GM12878 (cell line): ENCODE measurements at regions not wholly inside any gene's neighbourhood (a gene's known extent, or its start where the extent isn't known, plus 50 kb on each side); places are given as distances from the start of the nearest gene placed in this dataset.

Experiments
- ATAC-seq: fragments of 200-7000 bp; cut with Tn5 transposase; 3 replicates; pipeline ENCODE4 v1.9.1; 2020; ENCODE audit warnings: mild to moderate bottlenecking, moderate library complexity
- BruUV-seq: library from RNA; stranded (reverse); fragments of 400-500 nt; replicated peaks from 2 replicates; lab custom pipeline; 2021; lab: Mats Ljungman, UMichigan
- CTCF ChIA-PET: fragments of 300-600 bp; sonication (Branson Sonifier 250); formaldehyde crosslinking; extraction: SDS; loops from one replicate; lab custom pipeline; 2021; ENCODE audit warnings: inconsistent platforms; lab: Yijun Ruan, JAX
- POLR2A ChIA-PET: fragments of 350-600 bp; formaldehyde crosslinking; extraction: SDS; loops from one replicate; lab custom pipeline; 2021; ENCODE audit warnings: inconsistent platforms; lab: Charles Lee
- RAD21 ChIA-PET: fragments of 300-600 bp; sonication (Branson Sonifier 250); formaldehyde crosslinking; loops from one replicate; lab custom pipeline; 2023; ENCODE audit warnings: antibody characterized with exemption; ENCODE audit not compliant: unreplicated experiment; lab: Charles Lee
- SMC1A ChIA-PET: fragments of 300-600 bp; sonication (Branson Sonifier 250); formaldehyde crosslinking; loops from one replicate; lab custom pipeline; 2023; ENCODE audit not compliant: unreplicated experiment, uncharacterized antibody; lab: Charles Lee
- DNase-seq: peaks from one replicate; pipeline ENCODE4 v3.0.0-alpha.2; 2011; ENCODE audit warnings: low read depth, low spot score
- FAIRE-seq: peaks from 3 replicates; lab custom pipeline; 2011; peaks lifted over from hg19 to GRCh38; lab: Jason Lieb, UNC
- H2AFZ ChIP-seq: 2 replicates; pipeline ENCODE4 v1.6.0; 2011; ENCODE audit warnings: low read depth, low read length, control low read depth; ENCODE audit not compliant: control insufficient read depth
- H3K27ac ChIP-seq: 2 replicates; pipeline ENCODE4 v1.5.1; 2011; ENCODE audit warnings: control low read depth; ENCODE audit not compliant: control insufficient read depth, insufficient read depth
- H3K27me3 ChIP-seq, 2 experiments: replicated peaks in 1 of 2; 2 replicates each; pipeline versions ENCODE4 v1.6.0 to v1.6.1; 2011; ENCODE audit warnings: low read length in 1 of 2; ENCODE audit not compliant: control insufficient read depth in 2 of 2, insufficient read depth in 2 of 2
- H3K36me3 ChIP-seq, 2 experiments: 2 replicates each; pipeline ENCODE4 v1.5.1; 2011; ENCODE audit warnings: low read length in 1 of 2; ENCODE audit not compliant: control insufficient read depth in 2 of 2, insufficient read depth in 2 of 2
- H3K4me1 ChIP-seq: 2 replicates; pipeline ENCODE4 v1.6.1; 2011; ENCODE audit warnings: mild to moderate bottlenecking, low read length, moderate library complexity, mixed read lengths; ENCODE audit not compliant: control insufficient read depth, insufficient read depth
- H3K4me2 ChIP-seq: 2 replicates; pipeline ENCODE4 v1.6.0; 2011; ENCODE audit warnings: control low read depth; ENCODE audit not compliant: control insufficient read depth, insufficient read depth
- H3K4me3 ChIP-seq: fragments of 200-600 bp; sonication (generic); 2 replicates; pipeline ENCODE4 v1.5.1; 2016
- H3K79me2 ChIP-seq: 2 replicates; pipeline ENCODE4 v1.6.0; 2011; ENCODE audit warnings: low read length; ENCODE audit not compliant: control insufficient read depth, insufficient read depth
- H3K9ac ChIP-seq: 2 replicates; pipeline ENCODE4 v1.8.0; 2011; ENCODE audit warnings: low read length, control low read depth, mixed read lengths; ENCODE audit not compliant: control insufficient read depth, insufficient read depth
- H3K9me3 ChIP-seq: replicated peaks from 3 replicates; pipeline ENCODE4 v1.5.1; 2011; ENCODE audit warnings: mild to moderate bottlenecking, low read length; ENCODE audit not compliant: control insufficient read depth, insufficient read depth
- H4K20me1 ChIP-seq: 2 replicates; pipeline ENCODE4 v1.6.0; 2011; ENCODE audit not compliant: control insufficient read depth, insufficient read depth
- ATF7 ChIP-seq: fragments of 450-650 bp; IDR thresholded peaks from 2 replicates; pipeline ENCODE4 v1.6.1; 2016; ENCODE audit warnings: low read depth, mild to moderate bottlenecking
- HSF1 ChIP-seq: fragments of 150-350 bp; IDR thresholded peaks from 2 replicates; pipeline ENCODE4 v1.6.1; 2014; ENCODE audit warnings: mild to moderate bottlenecking, low read depth, low read length
- MLLT1 ChIP-seq: fragments of 450-650 bp; IDR thresholded peaks from 2 replicates; pipeline ENCODE4 v1.6.1; 2016; ENCODE audit warnings: mild to moderate bottlenecking
- MTA3 ChIP-seq: IDR thresholded peaks from 2 replicates; pipeline ENCODE4 v1.6.1; 2012; ENCODE audit warnings: low read length, inconsistent platforms, borderline replicate concordance
- MXI1 ChIP-seq: fragments of 150-350 bp; IDR thresholded peaks from 2 replicates; pipeline ENCODE4 v1.6.1; 2011; ENCODE audit warnings: low read depth, mild to moderate bottlenecking, inconsistent platforms, low read length, improper control_type of control experiment
- NKRF ChIP-seq: fragments of 450-650 bp; conservative IDR thresholded peaks from 2 replicates; pipeline ENCODE4 v1.6.1; 2017; ENCODE audit warnings: mild to moderate bottlenecking, moderate library complexity
- NR2C2 ChIP-seq: IDR thresholded peaks from 2 replicates; pipeline ENCODE4 v1.6.1; 2011; ENCODE audit warnings: borderline replicate concordance, low read depth; ENCODE audit not compliant: control insufficient read depth, insufficient read length
- POLR2A ChIP-seq: IDR thresholded peaks from 2 replicates; pipeline ENCODE4 v1.6.1; 2011; ENCODE audit warnings: low read depth, mild to moderate bottlenecking, low read length
- RFX5 ChIP-seq: IDR thresholded peaks from 2 replicates; pipeline ENCODE4 v1.6.1; 2011; ENCODE audit warnings: low read depth, low read length, improper control_type of control experiment
- TBL1XR1 ChIP-seq: IDR thresholded peaks from 2 replicates; pipeline ENCODE4 v1.6.1; 2012; ENCODE audit warnings: low read depth, low read length, improper control_type of control experiment
- TCF3 ChIP-seq: IDR thresholded peaks from 2 replicates; pipeline ENCODE4 v1.6.1; 2012; ENCODE audit warnings: low read depth, mild to moderate bottlenecking, low read length, borderline replicate concordance; ENCODE audit not compliant: insufficient read depth
- USF1 ChIP-seq: IDR thresholded peaks from 2 replicates; pipeline ENCODE4 v1.6.1; 2011; ENCODE audit warnings: borderline replicate concordance, low read depth, mild to moderate bottlenecking, moderate library complexity, mixed read lengths, low read length; ENCODE audit not compliant: insufficient read depth; ENCODE audit errors: extremely low read length
- ZBED1 ChIP-seq: IDR thresholded peaks from 2 replicates; pipeline ENCODE4 v1.6.1; 2016; ENCODE audit warnings: borderline replicate concordance
- ZBTB40 ChIP-seq: fragments of 450-650 bp; IDR thresholded peaks from 2 replicates; pipeline ENCODE4 v1.6.1; 2016; ENCODE audit warnings: mild to moderate bottlenecking, moderate library complexity, borderline replicate concordance
- ZNF384 ChIP-seq: IDR thresholded peaks from 2 replicates; pipeline ENCODE4 v1.6.1; 2012; ENCODE audit warnings: low read depth, mild to moderate bottlenecking, low read length, improper control_type of control experiment, borderline replicate concordance
- WGBS: methylation state at CpG from one replicate; pipeline ENCODE4 v1.1.6; 2016; ENCODE audit warnings: low lambda C conversion rate; ENCODE audit not compliant: insufficient replicate concordance, insufficient coverage; ENCODE audit errors: missing lambda C conversion rate; 5-methylcytosine and 5-hydroxymethylcytosine counted together
- in situ Hi-C: fragments of 300-500 bp; cut with MboI; formaldehyde crosslinking; loops from 9 replicates; pipeline ENCODE4 v1.14.3; 2018; ENCODE audit warnings: mixed read lengths
- intact Hi-C: fragments of 100-400 bp; cut with micrococcal nuclease; formaldehyde crosslinking; loops from one replicate; pipeline ENCODE4 v1.14.2; 2022; ENCODE audit not compliant: unreplicated experiment

- H3K4me3 ChIP-seq: no peak overlapping the region
- H3K36me3 ChIP-seq: no peaks in the 10 kb centered on the region
- DNase-seq (no peak), ATAC-seq (no peak), FAIRE-seq (no peak)
- H3K27ac ChIP-seq: no peak overlapping the region
- H3K27me3 ChIP-seq: no peaks in the 10 kb centered on the region
- H3K79me2 ChIP-seq: no peaks in the 10 kb centered on the region
- no peaks in the 10 kb centered on the region for H3K9me3 ChIP-seq
- no peak overlapping the region for H3K4me2 ChIP-seq
- no TSS peak for BruUV-seq
- no peak overlapping the region for H3K9ac ChIP-seq
- CTCF ChIA-PET: no interaction called here
- H4K20me1 ChIP-seq: no peaks in the 10 kb centered on the region
- RAD21 ChIA-PET: no interaction called here
- in situ Hi-C loops: no loop called here
- POLR2A ChIA-PET: no interaction called here
- 0% methylated on average over 1 of the region's 1 CpG for WGBS
- H3K4me1 ChIP-seq: no peaks in the 10 kb centered on the region
- SMC1A ChIA-PET: no interaction called here
- no peak overlapping the region for H2AFZ ChIP-seq
- intact Hi-C loops: no loop called here
- TF ChIP-seq ATF7: no peak
- TF ChIP-seq TCF3: no peak
- TF ChIP-seq TBL1XR1: no peak
- TF ChIP-seq MXI1: no peak
- TF ChIP-seq ZNF384: no peak
- TF ChIP-seq RFX5: no peak
- TF ChIP-seq MLLT1: no peak
- TF ChIP-seq MTA3: no peak
- TF ChIP-seq NR2C2: no peak
- no peak for TF ChIP-seq POLR2A
- no peak for TF ChIP-seq ZBED1
- TF ChIP-seq NKRF: no peak
- no peak for TF ChIP-seq USF1
- TF ChIP-seq HSF1: no peak
- no peak for TF ChIP-seq ZBTB40
Observed at GRCh38 chr10:105466521-105466920, 825.4 kb downstream of the SORCS3 start.
